H54 (cell line): ENCODE measurements at regions not wholly inside any gene's neighbourhood (a gene's known extent, or its start where the extent isn't known, plus 50 kb on each side); places are given as distances from the start of the nearest gene placed in this dataset.

ENCODE experiments used
- DNase-seq: peaks from one replicate; pipeline ENCODE4 v3.0.0; 2011; ENCODE audit warnings: low spot score, mixed read lengths; ENCODE audit not compliant: insufficient read length
- FAIRE-seq: peaks from 3 replicates; lab custom pipeline; 2011; peaks lifted over from hg19 to GRCh38; lab: Jason Lieb, UNC
- POLR2A ChIP-seq: IDR thresholded peaks from 2 replicates; pipeline ENCODE4 v1.6.1; 2011; ENCODE audit warnings: low read depth, mild to moderate bottlenecking, low read length

DNA sequence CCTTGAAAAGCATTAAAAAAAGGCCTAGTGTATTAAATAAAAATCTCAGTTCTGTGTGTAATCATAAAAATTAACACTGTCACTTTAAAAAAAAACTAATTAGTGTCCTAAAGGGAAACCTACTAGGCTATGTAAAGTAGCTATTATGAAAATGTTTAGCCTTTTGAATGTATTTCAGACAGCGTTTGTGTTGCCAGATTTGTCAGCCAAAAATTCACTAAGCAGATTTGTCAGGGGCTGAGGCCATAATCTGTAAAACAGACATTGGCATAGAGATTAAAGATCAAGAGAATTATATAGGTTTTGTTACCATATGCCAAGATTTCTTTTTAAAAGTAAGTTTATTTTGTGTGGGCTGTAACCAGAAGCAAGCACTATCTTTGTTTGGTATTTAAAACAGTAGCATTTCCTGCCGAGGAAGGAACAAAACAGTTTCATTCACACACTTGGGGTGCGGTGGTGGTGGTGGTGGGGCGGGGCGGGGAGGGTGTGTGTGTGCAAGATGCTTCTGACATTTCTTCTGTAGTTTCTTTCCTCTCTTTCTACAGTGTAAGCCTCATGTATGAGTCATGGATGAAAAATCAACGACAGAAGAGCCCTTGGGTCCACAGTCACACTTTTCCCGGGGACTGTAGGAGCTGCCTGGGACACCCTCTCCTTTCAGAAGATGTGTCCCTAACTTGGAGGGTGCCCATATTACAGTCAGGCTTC, 328.5 kb upstream of the FANCL start:
- DNase-seq (no peak), FAIRE-seq (no peak)
- no peak for TF ChIP-seq POLR2A

DNA sequence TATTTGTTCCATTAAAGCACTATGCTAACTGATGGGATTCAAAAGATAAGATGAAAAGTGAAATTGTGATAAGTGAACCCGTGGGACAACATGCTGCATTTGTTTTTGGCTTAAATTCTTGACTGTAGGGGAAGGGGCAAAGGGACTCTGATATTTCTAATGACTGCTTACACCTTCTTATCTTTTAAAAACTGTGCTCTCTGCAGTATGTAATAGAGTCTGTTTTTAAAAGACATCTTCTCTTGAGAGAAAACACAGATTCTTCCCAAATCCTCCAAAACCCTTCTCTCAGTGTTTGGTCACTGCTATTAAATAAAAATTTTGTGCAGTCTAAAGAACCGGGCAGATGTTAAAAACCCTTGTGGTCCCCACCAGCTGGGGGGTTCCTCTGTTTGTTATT, 327.8 kb upstream of the FANCL start:
- no peak for TF ChIP-seq POLR2A
- no peak for FAIRE-seq
- no peak for DNase-seq

DNA sequence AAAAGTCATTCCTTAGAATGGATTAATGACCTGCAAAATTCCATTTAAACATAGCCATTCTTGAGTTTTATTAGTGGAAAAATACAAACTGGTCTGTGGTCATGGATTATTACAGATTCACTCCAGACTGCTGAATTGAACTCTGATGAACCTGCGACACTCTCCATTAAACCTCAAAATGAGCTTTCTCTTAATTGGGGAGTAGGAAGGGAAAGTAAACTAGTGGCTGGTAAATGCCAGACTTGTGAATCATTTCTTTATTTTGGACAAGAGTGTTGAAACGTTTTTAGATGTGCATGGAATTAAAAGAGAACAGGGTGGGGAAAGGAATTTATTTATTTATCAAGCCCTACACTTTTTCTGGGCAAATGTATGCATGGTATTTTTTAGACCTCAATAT, 321.2 kb upstream of the FANCL start:
- FAIRE-seq = no peak
- no peak for DNase-seq
- no peak for TF ChIP-seq POLR2A

DNA sequence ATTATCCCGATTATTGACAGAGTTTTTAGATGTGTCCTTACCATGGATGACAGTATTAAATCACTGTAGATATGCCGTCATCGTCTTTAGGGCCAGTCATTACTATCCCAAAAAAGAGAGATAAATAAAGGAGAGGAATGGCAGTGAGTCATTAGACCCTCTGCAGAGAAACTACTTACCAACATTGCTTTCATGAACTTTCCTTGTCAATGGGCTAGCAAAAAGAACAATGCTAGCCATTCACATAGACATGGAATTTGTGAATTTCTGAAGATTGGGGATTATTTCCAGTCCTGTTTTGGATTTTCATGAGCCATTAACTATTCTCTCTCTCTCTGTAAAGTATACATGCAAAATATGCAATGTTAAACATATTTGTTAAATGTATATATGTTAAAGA, 319.4 kb upstream of the FANCL start:
- DNase-seq (no peak), FAIRE-seq (no peak)
- TF ChIP-seq POLR2A = no peak

DNA sequence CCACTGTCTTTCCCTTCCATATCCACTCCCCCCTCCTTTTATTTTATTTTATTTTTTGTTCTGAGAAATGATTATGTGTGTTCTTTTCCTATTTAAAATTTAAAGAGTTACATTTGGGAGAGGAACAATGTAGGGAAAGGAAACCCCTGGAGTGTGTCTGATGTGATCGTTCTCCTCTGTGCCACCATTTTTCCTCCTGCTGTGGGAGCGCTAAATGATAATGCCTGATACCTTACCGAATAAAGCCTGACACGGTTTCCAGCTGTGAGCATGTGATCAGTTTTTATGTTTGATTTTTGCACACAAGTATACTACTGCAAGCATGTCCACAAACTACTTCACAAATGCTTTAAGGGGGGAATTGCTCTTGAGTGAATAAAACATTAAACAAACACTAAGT, 317.8 kb upstream of the FANCL start:
- no peak for FAIRE-seq
- TF ChIP-seq POLR2A = no peak

DNA sequence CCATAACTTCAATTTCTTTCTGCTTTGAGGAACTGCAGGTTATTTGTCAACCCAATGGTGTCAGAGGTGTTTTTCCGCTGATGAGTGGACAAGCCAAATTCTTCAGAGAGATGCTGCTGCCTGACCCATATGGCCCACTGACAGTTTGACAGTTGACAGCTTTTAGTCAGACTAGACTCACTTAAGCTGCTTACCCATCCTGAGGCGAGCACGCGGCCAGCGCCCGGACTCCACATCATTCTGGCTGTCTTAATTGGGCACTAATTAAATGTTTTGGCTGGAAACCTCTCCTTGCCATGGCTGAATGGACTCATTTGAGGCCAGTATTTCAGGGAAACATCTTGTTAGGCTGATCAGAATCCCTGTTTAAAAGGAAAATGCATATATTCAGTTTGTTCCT, 316.1 kb upstream of the FANCL start:
- DNase-seq (no peak), FAIRE-seq (no peak)
- TF ChIP-seq POLR2A = no peak

More for the DNA sequence above, 317.8 kb upstream of the FANCL start:
- no peak for DNase-seq

DNA sequence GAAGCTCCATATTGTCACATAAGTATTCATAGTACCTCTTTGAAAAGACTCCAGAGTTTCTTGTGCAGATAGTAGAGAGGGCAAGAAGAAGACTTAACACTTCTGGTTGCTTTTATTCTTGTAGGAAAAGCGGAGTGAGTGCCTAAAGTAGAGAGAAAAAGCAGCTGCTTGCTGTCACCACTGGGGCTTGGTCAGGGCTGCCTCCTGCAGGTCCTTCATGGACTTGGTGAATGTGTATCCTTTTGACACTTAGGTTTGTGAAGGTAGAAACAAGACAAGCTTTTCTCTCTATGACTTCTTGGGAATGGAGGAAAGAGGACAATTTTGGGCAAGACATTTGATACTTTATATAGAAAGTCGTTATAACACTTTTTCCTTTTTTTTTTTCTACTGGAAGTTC, 312.8 kb upstream of the FANCL start:
- no peak for FAIRE-seq
- no peak for DNase-seq

DNA sequence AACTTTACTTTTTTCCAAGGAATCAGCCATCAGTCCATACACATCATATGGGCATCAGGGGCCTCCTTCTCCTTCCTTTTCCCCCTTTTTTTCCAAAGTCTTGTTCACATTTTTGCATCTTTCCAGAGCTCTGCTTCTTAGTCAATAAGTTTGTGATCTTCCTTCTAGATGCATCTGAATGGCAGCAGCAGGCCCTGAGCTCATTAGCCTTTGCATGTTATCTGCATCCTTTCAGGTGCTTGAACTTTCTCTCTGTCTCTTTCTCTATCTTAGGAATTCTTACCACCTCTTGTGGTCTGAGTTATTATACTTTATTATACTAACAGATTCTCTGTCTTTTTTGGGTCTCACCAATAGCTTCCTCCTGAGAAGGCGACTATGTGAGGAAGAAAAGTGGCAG, 312.4 kb upstream of the FANCL start:
- FAIRE-seq (no peak), DNase-seq (no peak)
- TF ChIP-seq POLR2A = no peak

More for the DNA sequence above, 312.8 kb upstream of the FANCL start:
- TF ChIP-seq POLR2A = no peak

DNA sequence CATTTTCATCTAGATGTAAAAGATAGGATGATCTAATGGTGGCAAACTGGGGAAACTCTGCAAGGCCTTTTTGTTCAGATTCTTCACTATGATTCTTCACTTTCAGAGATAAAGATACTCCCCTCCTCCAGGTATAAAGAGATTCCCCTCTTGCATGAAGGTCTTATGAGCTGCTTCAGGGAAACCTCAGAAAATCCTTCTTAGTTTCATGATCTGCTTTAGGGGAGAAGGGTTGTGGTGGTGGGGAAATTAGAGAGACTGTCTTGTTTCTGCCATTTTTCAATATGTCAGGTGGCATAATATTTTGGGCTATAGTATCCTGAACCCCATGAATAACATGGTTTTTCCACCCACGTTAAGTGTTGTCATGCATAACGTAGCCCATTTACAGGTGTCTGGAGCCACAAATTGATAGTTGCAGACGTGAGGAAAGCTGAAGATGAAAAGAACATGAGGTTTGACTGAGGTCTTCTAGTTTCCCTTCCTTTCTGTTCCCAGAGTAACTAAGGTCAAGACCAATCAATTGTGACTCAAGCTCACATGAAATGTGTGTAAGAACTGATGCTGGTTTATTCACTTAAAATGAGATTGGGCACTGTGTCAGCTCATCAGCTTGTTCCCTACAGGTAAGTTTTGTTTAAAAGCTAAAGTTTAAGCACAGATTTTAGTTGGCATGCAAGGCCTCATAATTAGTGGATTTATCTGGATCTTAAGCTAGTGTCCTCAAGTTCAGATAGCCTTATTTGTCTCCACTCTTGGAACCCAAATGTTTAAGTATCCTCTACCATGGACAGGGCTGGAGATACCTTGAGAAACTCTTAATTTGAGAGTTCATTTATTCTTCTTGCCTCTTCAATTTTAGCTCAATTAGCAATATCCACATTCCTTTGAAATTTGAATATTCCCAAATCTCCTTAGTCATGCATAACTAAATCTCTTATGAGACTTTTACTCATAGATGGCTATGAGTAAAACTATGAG, 304.5 kb upstream of the FANCL start:
- TF ChIP-seq POLR2A = no peak
- FAIRE-seq (no peak), DNase-seq (no peak)

DNA sequence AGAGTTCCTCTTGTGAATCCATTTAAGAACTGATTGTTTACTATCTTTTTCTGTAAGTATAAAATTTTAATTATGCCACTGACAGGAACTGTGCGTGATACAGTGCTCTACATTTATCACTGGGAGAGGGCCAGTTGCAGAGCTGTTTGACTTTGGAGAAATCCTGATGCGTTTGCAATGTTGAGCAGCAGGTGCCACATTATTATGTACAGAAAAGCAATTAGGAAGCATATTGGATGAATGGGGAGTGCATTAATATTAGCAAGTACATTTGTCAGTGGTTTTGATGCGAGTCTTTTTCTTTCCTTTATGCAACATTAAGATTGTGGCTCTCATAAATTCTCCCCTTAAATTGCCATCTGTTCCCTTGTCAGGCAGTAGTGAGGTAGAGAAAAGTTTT, 302.3 kb upstream of the FANCL start:
- TF ChIP-seq POLR2A = no peak
- DNase-seq = no peak
- FAIRE-seq = no peak

DNA sequence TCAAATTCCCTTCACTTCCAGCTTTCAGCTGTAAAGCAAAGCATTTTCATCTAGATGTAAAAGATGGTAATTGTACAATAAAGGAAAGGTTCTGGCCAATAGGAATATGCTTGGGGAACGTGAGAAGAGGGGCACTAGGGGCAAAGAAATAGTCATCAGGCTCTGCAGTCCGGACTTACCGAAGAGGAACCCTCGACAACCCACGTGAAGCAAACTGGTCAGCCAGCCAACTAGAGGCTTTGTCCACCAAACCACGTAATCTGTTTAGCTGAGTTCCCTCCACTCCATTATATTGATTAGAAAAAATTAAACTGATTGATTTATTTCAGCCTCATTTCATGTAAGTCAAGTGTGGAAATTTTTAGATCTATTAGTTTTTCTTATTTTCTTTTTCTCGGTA, 300.4 kb upstream of the FANCL start:
- TF ChIP-seq POLR2A = no peak
- DNase-seq = no peak
- no peak for FAIRE-seq

DNA sequence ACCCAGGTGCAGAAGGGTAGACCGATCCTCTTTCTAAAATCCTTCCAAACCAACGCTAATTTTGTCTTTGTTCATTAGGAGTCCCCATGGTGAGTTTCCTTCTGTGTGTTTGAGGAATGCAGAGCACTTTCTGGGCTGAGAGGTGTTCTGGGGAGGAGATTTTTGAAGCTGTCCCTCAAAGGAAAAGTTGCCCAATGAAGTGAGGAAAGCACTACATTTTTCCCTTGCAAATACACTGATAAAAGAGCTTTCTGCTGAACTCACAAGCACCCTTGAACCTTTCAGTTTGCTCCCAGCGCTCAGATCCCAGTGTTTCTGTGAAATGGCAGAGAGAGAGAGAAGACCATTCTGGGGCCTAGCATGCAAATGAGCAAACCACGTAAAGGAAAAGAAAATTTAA, 299.6 kb upstream of the FANCL start:
- no peak for TF ChIP-seq POLR2A
- FAIRE-seq (no peak), DNase-seq (no peak)

DNA sequence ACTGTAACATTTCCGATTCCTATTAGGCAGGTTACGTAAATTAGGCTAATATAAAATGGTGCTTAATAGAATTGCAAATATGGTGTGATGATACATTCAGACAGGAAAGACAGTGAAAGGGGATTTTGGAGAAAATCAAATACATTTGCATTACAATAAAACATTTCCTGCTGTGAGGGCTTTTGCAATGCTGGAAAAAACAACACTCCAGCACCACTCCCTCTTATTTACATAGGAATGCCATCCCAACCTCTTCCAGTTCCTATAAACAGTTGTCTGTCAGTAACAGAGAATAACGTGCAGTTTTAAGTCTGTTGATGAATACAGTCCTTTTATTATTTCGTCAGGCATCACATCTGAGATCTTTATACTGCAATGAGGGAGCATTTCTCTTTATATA, 298.8 kb upstream of the FANCL start:
- FAIRE-seq (no peak), DNase-seq (no peak)
- no peak for TF ChIP-seq POLR2A

DNA sequence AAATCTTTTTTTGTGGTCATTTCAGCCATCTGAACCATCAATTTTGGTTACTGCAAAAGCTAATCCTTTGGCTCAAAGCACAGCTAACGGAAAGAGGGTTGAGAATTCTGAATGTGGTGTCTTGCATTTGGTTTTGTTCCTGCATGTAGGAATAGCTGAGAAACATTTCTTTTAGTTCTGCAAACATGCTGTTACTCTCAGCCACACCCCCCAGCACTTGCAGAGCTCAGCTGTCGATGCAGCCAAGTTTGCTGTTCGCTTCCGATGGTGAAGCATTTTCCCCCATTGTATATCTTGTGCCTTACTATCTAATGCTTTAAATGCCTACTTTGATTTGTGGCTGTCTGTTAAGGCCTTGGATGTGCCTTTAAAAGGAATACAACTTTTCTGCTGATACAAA, 294.9 kb upstream of the FANCL start:
- DNase-seq (no peak), FAIRE-seq (no peak)
- no peak for TF ChIP-seq POLR2A
